Stomach smooth muscle (tissue), 2 donors: ENCODE measurements at regions not wholly inside any gene's neighbourhood (a gene's known extent, or its start where the extent isn't known, plus 50 kb on each side); places are given as distances from the start of the nearest gene placed in this dataset.

Experiments used
- H3K27ac ChIP-seq: one replicate; pipeline ENCODE4 v1.7.0; 2013; ENCODE audit warnings: mild to moderate bottlenecking, low read length, inconsistent platforms
- H3K27me3 ChIP-seq, 2 donors: one replicate each; pipeline ENCODE4 v1.7.0; 2013; ENCODE audit warnings: low read length in 2 of 2; ENCODE audit not compliant: insufficient read depth in 2 of 2, control insufficient read depth in 1 of 2
- H3K36me3 ChIP-seq, 2 donors: one replicate each; pipeline ENCODE4 v1.7.0; 2013; ENCODE audit warnings: low read length in 2 of 2; ENCODE audit not compliant: control insufficient read depth in 2 of 2, insufficient read depth in 2 of 2
- H3K4me1 ChIP-seq: one replicate; pipeline ENCODE4 v1.7.0; 2013; ENCODE audit warnings: low read length; ENCODE audit not compliant: control insufficient read depth, insufficient read depth
- H3K4me3 ChIP-seq, 2 donors: one replicate each; pipeline ENCODE4 v1.7.0; 2013; ENCODE audit warnings: low read length in 2 of 2
- H3K9ac ChIP-seq, 2 donors: one replicate each; pipeline ENCODE4 v1.7.0; 2013; ENCODE audit warnings: low read length in 2 of 2, mild to moderate bottlenecking in 1 of 2
- H3K9me3 ChIP-seq, 2 donors: one replicate each; pipeline ENCODE4 v1.7.0; 2013; ENCODE audit warnings: low read length in 2 of 2; ENCODE audit not compliant: control insufficient read depth in 2 of 2
- donor health status: healthy.
- donor health status: Pancreatic carcinoma.

GRCh38 chr6:105893741-105894140 lies 192.4 kb upstream of the PRDM1 start:
- H3K4me1 ChIP-seq, result no peaks in the 10 kb centered on the region
- no peaks in the 10 kb centered on the region for H3K9me3 ChIP-seq
- H3K36me3 ChIP-seq, result no peaks in the 10 kb centered on the region
- H3K27me3 ChIP-seq, result peaks cover 0 to 2% of the 10 kb centered on the region in 2 donors
- H3K4me3 ChIP-seq, result no peak overlapping the region
- H3K27ac ChIP-seq, result no peak overlapping the region
- H3K9ac ChIP-seq, result no peak overlapping the region

- Histone ChIP-seq H3K4me3 (no peak overlapping the region), H3K4me1 (no peaks in the 10 kb centered on the region), H3K36me3 (no peaks in the 10 kb centered on the region), H3K9ac (no peak overlapping the region), H3K27ac (no peak overlapping the region), H3K27me3 (peaks cover 0 to 2% of the 10 kb centered on the region in 2 donors), H3K9me3 (no peaks in the 10 kb centered on the region)
Measured at GRCh38 chr6:105892577-105893262, 193.4 kb upstream of the PRDM1 start.

GRCh38 chr6:105890521-105891244 lies 195.5 kb upstream of the PRDM1 start:
- Histone ChIP-seq H3K4me3 (no peak overlapping the region), H3K9me3 (no peaks in the 10 kb centered on the region), H3K27me3 (no peaks in the 10 kb centered on the region), H3K4me1 (no peaks in the 10 kb centered on the region), H3K27ac (no peak overlapping the region), H3K36me3 (no peaks in the 10 kb centered on the region), H3K9ac (no peak overlapping the region)

- Histone ChIP-seq H3K4me1 (no peaks in the 10 kb centered on the region), H3K27ac (no peak overlapping the region), H3K4me3 (no peak overlapping the region), H3K9ac (no peak overlapping the region), H3K36me3 (no peaks in the 10 kb centered on the region), H3K9me3 (no peaks in the 10 kb centered on the region), H3K27me3 (no peaks in the 10 kb centered on the region)
Measured at GRCh38 chr6:105889902-105890301, 196.2 kb upstream of the PRDM1 start.

GRCh38 chr6:105886814-105887544 lies 199.2 kb upstream of the PRDM1 start:
- no peaks in the 10 kb centered on the region for H3K27me3 ChIP-seq
- no peak overlapping the region for H3K4me3 ChIP-seq
- no peak overlapping the region for H3K9ac ChIP-seq
- no peaks in the 10 kb centered on the region for H3K9me3 ChIP-seq
- no peaks in the 10 kb centered on the region for H3K36me3 ChIP-seq
- H3K4me1 ChIP-seq, result no peaks in the 10 kb centered on the region
- no peak overlapping the region for H3K27ac ChIP-seq

- Histone ChIP-seq H3K9me3 (no peaks in the 10 kb centered on the region), H3K27me3 (no peaks in the 10 kb centered on the region), H3K4me3 (no peak overlapping the region), H3K27ac (no peak overlapping the region), H3K4me1 (no peaks in the 10 kb centered on the region), H3K9ac (no peak overlapping the region), H3K36me3 (no peaks in the 10 kb centered on the region)
Measured at GRCh38 chr6:105886066-105886813, 199.9 kb upstream of the PRDM1 start.

GRCh38 chr6:105884426-105884825 lies 201.7 kb upstream of the PRDM1 start:
- Histone ChIP-seq H3K36me3 (no peaks in the 10 kb centered on the region), H3K9ac (no peak overlapping the region), H3K4me3 (no peak overlapping the region), H3K27me3 (no peaks in the 10 kb centered on the region), H3K4me1 (peaks cover 3% of the 10 kb centered on the region), H3K27ac (no peak overlapping the region), H3K9me3 (no peaks in the 10 kb centered on the region)

- Histone ChIP-seq H3K27me3 (no peaks in the 10 kb centered on the region), H3K4me3 (no peak overlapping the region), H3K9me3 (no peaks in the 10 kb centered on the region), H3K36me3 (no peaks in the 10 kb centered on the region), H3K27ac (no peak overlapping the region), H3K9ac (no peak overlapping the region), H3K4me1 (peaks cover 3% of the 10 kb centered on the region)
Measured at GRCh38 chr6:105884011-105884410, 202.1 kb upstream of the PRDM1 start.

- Histone ChIP-seq H3K9ac (no peak overlapping the region), H3K4me1 (peaks cover 3% of the 10 kb centered on the region), H3K27me3 (no peaks in the 10 kb centered on the region), H3K27ac (no peak overlapping the region), H3K36me3 (no peaks in the 10 kb centered on the region), H3K9me3 (no peaks in the 10 kb centered on the region), H3K4me3 (no peak overlapping the region)
Measured at GRCh38 chr6:105882828-105883227, 203.3 kb upstream of the PRDM1 start.

GRCh38 chr6:105882121-105882803 lies 203.9 kb upstream of the PRDM1 start:
- Histone ChIP-seq H3K4me3 (no peak overlapping the region), H3K9me3 (no peaks in the 10 kb centered on the region), H3K27ac (no peak overlapping the region)

More at GRCh38 chr6:105882121-105882803, 203.9 kb upstream of the PRDM1 start:
- Histone ChIP-seq H3K9ac (no peak overlapping the region), H3K36me3 (no peaks in the 10 kb centered on the region), H3K4me1 (peaks cover 3% of the 10 kb centered on the region), H3K27me3 (no peaks in the 10 kb centered on the region)
